GM18517 (cell line): ENCODE measurements at regions not wholly inside any gene's neighbourhood (a gene's known extent, or its start where the extent isn't known, plus 50 kb on each side); places are given as distances from the start of the nearest gene placed in this dataset.
"Not testable (repeated sequence)": the region's sequence is repeated elsewhere in the genome, so short reads cannot be mapped to it uniquely, and the experiment has no call there.

Experiments used
- ATAC-seq: cut with Tn5 transposase; IDR thresholded peaks from one replicate; pipeline ENCODE4 v1.9.1; 2021; ENCODE audit warnings: mild to moderate bottlenecking, moderate library complexity; ENCODE audit not compliant: unreplicated experiment

DNA sequence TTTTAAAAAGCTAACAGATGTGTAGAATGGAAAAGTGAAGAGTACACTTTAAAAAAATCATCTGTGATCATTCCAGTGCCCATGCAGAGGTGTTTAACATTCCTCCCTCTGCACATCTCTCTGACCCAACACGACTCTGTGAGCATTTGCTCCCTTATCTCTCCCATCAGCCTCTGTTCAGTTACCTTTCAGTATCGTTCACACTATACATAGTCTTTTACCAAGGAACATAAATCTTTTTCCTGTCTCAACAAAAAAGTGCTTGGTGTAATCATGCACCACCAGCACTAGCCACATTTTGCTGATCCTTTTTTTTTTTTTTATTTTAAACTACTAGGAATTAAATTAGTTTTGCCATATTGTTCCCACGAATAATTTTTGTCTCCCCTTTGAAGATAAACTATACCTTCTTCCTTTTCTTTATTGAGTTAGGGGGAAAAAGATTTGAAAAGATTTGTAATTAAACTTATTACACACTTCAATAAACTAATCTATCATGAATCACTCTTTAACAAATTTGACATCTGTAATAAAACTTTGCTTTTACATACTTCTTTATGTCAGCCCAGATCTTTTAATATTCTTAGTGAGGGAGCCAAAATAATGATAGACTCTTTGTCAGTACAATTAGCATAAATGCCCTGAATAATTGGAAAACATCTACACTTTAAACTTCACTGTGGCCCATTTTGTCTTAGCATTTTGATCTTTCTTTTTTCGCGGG lies 489.8 kb upstream of the FANCL start:
- no peak for ATAC-seq

DNA sequence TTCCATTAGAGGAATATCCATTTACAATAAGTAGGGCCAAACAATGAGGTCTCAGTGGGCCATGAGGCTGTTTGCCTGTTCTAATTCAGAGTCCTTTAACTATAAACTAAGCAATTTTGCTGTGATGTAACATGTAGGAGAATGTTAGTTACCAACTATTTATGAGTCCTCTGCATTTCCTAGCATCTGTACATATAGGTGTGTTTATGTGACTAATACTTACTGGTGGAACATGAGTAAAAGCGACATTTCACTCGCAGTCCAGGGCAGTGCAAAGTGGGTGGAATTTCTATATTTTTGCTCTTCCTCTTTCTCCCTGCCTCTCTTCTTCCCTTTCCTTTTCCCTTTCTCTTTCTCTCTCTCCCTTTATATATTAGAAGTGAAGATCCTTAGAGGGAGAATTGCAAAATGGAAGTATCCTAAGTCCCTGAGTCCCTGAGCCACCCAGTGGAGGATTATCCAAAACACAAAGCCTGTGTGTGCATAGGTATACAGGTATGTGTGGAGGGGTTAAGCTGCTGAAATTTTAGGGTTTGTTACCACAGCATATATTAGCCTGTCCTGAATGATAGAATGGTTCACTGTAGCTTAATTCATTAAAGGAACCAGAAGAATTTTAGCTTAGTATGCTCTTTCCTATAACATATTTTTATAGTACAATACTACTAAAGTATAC lies 487.0 kb upstream of the FANCL start:
- no peak for ATAC-seq

DNA sequence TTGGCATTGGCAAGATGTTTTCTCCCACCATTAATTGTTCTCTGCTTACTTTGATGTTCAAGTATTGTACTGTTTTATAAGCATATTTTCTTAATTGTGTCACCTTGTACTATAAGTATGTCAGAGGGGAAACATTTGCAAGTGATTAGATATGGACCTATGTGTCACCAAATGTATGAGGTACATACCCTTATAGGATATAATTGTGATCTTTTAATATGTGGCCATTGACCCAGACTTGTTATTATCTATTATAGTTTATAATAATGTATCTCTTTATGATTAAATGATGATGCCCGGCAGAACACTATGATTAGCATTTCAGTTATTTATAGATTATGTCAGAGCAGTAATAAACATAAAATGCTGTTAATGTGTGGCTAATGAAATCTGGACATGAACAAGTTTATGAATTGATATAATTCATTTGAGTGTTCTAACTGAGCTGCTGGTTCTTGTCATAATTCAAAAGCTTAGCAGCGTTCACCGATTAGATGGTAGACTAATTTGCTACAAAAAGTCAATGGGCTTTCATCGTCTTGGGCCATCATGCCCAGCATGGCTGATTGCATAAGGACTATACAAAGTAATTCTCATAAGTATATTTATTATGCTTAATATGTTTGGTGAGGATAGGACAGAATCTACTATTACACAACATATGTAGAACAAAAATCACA lies 480.9 kb upstream of the FANCL start:
- no peak for ATAC-seq

DNA sequence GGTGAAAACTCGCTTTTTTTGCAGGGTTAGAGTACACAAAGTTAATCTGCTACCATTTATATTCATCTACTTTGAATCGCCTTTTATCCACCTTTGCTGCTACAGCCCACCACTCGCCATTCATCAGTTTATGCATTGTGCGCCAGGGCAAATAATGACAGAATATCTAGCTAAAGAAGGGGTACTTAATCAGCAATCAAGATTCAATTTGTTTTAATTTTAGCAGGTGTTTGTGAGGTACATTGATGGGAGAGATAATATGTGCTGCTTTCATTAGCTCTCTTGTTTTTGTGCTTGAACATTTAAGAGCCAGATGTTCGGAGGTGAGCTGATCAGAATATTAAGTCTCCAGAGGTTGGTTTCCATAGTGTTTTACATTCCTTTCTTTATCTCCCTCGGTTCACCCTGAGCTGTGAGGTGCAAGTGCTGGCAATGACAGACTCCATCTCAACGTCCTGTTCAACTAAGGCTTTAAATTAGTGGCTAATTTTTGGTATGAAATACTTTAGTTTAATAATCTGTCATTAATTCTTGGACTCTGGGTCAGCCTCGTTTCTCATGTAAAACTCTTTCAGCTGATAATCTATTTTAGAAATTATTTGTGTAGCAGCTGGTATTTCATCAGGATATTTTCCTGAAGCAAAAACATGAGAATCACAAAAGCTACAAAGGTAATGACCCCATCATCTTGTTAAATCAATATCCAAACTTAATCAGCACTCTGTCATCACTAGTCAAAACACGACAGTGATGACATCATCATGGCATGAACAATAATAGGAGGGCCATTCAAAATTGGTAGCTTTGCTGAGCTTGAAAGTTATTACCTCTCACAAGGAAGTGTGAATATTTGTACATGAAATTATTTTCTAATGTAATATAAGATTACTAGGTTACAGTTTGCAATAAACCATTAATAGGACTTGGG lies 479.9 kb upstream of the FANCL start:
- ATAC-seq, result no peak

DNA sequence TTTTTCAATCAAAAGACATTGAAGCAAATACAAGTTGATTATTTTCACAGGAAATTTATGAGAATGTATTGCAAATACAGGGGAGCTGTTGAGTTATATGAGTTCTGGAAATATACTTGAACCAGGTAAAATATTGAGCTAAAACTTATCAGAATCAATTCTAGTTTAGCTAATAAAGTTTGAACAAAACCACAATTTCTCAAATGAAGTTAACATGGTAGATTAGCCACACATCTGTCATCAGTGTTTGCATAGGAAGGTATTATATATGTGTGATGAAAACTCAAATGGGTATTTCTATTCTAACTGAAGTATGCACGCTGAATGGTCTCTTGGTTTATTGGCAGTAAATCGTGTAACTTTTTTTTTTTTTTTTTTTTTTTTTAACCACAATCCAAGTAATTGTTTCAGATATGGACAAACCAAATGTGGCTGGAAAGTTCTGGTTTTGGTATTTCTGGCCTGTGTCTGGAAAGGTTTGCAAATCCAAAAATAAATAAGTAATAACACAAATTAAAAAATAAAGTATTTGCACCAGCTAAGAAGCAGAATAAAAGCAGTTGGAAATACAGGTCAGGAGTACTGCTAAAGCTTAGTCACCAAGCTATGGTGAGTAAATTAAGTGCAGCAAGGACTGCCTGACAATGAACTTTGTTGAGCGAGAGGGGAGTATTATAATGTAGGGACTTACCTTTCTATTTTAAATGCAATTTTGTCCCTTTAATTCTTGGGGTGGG lies 479.1 kb upstream of the FANCL start:
- ATAC-seq, result no peak

DNA sequence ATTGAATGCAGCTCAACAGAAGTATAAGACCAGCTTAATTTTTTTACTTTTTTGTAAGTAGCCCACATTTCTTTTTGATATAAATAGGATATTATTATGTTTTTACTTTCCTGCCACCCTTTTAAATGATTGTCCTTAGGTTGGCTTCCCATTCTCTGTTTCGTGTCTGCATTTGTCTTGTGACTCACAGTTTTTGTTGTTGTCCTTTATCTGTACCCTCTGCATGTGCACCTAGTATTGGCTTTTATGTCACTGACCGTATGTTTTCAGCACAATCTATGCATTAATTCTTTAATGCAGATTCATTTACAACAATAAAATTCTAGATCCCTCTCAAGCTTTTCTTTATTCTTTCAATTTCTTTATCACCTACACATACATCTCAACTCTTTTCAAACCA lies 474.2 kb upstream of the FANCL start:
- ATAC-seq, result no peak

DNA sequence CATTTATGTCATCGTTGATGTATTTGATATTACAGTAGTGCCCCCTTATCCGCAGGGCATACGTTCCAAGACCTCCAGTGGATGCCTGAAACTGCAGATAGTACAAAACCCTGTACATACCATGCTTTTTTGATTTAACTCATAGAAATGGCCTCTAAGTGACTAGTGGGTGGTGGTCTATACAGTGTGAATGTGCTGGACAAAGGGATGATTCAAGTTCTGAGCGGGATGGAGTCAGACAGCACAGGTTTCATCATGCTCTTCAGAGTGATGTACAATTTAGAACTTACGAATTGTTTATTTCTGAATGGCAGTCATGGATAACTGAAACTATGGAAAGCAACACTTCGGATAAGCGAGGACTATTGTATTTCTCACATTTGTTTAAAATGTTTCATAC lies 473.1 kb upstream of the FANCL start:
- ATAC-seq, result no peak

DNA sequence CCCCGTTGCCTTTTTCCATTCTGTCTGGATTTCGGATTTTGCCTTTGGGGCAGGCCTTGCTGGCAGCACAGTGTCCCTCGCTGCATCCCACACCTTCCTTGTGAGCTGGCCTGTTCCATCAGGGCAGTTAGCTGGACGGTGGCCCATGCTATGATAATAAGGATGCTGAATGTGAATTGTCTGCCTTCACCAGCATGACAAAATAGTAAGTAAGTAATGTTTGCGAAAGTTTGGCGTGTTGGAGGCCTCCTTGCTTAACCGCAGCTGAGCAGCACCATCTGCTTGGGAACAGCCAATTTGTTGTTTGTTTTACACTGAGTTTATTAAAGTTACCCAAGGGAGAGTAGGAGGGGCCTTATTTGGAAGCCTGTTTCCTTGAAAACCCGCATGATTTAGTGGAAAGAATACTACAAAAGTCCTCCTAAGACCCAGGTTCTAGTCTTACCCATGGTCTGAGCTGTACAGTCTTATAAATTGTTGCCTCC lies 469.7 kb upstream of the FANCL start:
- no peak for ATAC-seq

DNA sequence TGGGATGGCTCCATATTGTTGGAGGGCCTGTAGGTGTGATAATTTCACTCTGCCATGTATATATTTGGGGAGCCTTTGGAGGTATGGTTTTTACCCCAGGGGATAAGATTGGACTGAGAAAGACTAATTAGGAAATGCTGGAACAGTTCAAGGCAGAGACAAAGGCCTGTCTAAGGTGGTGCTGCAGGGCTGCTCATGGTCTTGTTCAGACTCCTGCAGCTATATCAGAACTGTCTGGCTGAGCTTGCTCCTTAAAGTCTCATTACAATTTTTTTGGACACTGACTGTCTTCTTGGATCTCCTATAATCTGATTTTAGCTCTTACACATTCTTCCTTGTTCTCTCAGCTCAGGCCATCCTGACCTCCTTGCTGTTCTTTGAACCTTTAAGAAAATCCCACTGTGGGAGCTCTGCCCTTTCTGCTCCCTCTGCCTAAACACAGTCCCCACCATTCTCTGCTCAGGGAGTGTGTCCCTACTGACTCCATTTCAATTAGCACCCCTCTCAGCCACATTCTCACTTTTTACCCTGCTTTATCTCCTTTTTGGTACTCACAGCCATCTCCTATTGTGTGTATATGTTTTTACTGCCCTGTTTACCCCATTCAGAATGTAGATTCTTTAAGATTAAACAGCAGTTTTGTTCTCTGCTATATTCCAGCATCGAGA lies 468.7 kb upstream of the FANCL start:
- ATAC-seq, result no peak

DNA sequence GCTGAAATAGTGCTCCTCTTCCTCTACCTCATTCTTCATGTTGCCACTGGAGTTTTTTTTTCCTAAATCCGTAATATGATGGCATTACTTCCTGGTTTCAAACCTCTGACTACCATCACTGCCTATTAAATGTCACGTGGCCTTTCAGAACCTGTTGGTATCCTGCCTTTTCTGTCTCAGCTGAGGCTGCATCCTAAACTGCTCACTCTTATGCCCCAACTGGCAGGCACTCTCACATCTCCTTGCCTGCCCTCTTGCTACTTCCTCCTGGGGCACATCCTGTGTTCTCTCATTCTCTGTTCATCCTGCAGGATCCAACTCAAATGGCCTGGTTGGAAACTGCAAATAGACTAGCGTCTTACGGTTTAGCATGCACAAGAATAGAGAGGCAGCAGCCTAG lies 468.1 kb upstream of the FANCL start:
- ATAC-seq, result no peak

DNA sequence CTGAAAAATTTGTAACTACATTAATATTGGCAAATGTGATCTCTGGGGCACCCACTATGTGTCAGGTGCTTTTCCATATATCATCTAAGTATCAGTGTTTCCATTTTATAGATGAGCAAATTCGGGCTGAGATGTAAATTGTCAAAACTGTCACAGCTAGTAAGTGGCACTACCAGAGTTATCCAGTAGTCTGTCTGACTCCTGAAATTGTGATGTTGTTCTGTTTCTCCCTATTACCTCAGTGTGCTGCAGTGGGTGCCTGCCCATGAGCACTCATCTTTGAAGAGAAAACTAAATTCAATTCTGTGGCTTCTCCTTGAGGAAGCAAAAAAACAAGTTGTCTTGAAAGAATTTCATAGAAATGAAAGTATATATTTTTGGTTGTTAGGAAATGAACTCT lies 467.4 kb upstream of the FANCL start:
- no peak for ATAC-seq

DNA sequence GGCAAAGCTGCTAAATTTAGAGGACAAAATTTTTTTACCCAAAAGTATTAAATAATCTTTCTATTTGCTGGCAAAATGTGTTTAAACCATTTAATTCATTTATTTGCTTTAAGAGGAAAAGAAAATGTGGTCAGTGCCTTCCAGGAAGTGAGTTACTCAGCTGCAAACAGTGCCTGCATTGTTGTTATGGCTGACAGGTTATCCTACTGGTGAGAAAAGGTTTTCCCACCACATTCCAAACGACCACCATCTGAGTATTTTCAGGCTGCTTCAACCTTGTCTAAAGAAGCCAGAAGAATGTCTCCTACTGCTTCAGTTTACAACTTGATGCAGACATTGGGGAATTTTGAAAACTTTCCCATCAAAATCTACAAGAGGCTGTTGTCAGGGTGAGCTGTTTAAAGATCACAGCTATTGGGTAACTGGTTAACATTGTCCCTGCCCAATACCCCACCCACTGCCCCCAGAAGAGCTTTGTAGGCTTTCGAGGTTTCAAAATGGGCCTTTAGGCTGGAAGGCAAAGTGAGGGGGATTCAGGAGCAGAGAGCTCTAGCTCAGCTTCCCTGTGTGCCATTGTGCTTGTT lies 461.3 kb upstream of the FANCL start:
- ATAC-seq, result no peak

DNA sequence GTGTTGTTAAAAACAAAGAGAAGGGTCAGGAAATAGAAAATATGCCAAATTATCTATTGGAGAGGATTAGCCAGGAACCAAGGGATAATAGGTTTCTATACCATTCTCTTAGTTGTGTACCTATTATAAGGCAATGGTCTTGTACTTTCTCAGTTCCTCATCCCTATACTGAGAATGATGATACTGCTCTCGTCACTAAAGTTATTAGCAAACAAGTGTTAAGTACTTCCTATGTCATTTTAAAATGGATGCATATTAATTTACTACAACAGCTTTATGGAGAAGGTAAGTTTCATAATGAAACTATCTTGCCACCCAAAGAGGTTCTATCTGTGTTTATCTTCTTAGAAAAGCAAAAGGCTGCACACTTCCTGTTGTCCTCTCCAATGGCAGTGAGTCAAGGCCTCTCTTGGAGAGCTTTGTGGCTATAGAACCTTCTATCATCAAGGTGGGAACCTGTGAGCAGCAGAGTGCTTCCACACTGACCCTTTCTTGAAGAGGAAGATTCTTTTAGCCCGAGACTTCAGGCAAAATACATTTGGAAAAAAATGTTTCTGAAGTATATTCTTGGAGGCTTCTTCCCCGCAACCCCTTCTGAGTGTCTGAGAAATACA lies 460.7 kb upstream of the FANCL start:
- no peak for ATAC-seq

DNA sequence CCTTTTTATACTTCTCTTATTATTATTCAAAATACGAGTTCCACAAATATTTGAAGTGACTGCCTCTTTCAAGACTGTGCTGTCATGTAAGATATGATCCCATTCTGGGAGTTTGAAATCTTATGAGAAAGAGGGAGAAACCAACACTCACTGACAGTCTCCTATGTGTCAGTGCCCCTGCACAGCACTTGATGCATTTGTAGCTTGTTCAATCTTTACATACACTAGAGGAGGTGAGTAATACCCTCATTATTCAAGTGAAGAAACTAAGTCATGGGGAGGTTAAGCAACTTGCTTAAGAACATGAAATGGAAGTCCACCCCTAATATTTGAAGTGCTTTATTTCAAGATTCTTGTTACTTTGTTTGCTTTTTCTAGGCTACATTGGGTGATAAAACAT lies 459.5 kb upstream of the FANCL start:
- no peak for ATAC-seq

DNA sequence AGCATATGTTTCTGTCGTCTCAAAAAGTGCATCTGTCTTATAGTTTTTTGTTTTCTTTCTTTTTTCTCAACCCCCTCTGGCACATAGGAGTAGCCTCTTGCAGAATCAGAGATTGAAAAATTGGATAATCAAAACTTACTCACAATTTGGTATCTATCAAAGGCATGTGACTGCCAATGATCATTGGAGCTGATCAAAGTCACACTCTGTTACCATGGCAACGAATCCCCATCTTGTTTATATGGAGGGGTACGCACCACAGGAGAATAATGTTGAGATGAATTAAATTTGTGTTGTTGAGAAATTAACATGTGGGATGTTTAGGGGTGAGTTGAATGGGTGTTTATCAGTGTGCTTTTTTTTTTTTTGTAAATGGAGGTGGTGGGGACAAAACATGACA lies 458.3 kb upstream of the FANCL start:
- no peak for ATAC-seq

DNA sequence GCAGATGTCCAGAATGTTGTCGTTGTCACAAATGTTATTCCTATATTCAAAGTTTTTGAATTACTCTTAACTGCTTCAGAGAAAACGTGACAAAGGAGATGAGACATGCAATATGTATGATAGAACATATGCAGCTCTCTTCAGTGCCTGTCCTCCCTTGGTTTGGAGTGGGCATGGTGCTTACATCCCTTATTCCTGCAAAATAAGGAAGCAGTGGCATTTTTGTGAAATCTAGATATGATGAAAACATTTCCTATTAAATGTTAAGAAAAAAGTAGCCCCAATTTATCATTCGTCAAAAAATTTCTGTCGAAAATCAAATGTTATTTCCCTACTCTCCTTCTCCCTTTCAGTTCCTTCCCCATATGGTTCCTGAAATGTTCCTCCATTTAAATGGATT lies 457.5 kb upstream of the FANCL start:
- ATAC-seq, result no peak

DNA sequence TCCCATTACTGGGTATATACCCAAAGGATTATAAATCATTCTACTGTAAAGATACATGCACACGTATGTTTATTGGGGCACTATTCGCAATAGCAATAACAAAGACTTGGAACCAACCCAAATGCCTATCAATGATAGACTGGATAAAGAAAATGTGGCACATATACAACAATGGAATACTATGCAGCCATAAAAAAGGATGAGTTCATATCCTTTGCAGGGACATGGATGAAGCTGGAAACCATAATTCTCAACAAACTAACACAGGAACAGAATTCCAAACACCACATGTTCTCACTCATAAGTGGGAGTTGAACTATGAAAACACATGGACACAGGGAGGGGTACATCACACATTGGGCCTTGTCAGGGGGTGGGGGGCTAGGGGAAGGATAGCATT lies 453.0 kb upstream of the FANCL start:
- not testable (repeated sequence) for ATAC-seq

DNA sequence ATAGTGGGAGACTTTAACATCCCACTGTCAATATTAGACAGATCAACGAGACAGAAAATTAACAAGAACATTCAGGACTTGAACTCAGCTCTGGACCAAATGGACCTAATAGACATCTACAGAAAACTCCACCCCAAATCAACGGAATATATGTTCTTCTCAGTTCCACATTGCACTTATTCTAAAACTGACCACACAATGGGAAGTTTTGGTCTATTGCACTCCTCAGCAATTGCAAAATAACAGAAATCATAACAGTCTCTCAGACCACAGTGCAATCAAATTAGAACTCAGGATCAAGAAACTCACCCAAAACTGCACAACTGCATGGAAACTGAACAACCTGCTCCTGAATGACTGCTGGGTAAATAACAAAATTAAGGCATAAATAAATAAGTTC lies 449.9 kb upstream of the FANCL start:
- ATAC-seq, result not testable (repeated sequence)

DNA sequence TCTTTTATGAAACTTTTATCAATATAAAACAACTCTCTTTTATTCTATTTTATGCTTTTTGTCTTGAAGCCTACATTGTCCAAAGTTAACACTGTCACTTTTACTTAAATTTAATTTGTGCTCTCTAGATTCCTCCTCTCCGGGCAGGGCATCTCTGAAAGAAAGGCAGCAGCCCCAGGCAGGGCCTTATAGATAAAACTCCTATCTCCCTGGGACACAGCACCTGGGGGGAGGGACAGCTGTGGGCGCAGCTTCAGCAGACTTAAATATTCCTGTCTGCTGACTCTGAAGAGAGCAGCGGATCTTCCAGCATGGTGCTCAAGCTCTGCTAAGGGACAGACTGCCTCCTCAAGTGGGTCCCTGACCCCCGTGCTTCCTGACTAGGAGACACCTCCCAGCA lies 447.7 kb upstream of the FANCL start:
- ATAC-seq, result no peak
